HepG2 (cell line): ENCODE measurements at regions not wholly inside any gene's neighbourhood (a gene's known extent, or its start where the extent isn't known, plus 50 kb on each side); places are given as distances from the start of the nearest gene placed in this dataset.

Experiments used
- ATAC-seq: fragments of 200-7000 bp; cut with Tn5 transposase; 3 replicates; pipeline ENCODE4 v1.9.1; 2020; ENCODE audit warnings: mild to moderate bottlenecking, moderate library complexity
- BruUV-seq: library from RNA; stranded (reverse); fragments of 400-500 nt; replicated peaks from 2 replicates; lab custom pipeline; 2021; lab: Mats Ljungman, UMichigan
- CTCF ChIA-PET: fragments of 300-600 bp; formaldehyde crosslinking; extraction: SDS; loops from one replicate; lab custom pipeline; 2021; ENCODE audit warnings: low total read pairs, inconsistent platforms, low intra/inter-chr PET ratio; lab: Yijun Ruan, JAX
- POLR2A ChIA-PET: fragments of 350-600 bp; sonication (Branson Sonifier 250); formaldehyde crosslinking; loops from one replicate; lab custom pipeline; 2020; ENCODE audit warnings: antibody characterized with exemption, inconsistent platforms; lab: Yijun Ruan, JAX
- DNase-seq: peaks from one replicate; pipeline ENCODE4 v3.0.0-alpha.2; 2015; ENCODE audit warnings: low spot score
- FAIRE-seq: peaks from 3 replicates; lab custom pipeline; 2011; peaks lifted over from hg19 to GRCh38; lab: Jason Lieb, UNC
- H2AFZ ChIP-seq: one replicate; pipeline ENCODE4 v1.6.1; 2011; ENCODE audit warnings: low read length, inconsistent platforms
- H3K27ac ChIP-seq: fragments of 300-600 bp; 3 replicates; pipeline ENCODE4 v1.8.0; 2011; ENCODE audit warnings: mixed run types, mild to moderate bottlenecking, mixed read lengths, low read length, inconsistent platforms; ENCODE audit not compliant: insufficient read depth; ENCODE audit errors: extremely low read length
- H3K27me3 ChIP-seq, 2 experiments: fragments of 200-600 bp in 1 of 2; 2 replicates in 1 of 2; 3 replicates in 1 of 2; pipeline versions ENCODE4 v1.6.0 to v1.8.0; 2011; ENCODE audit warnings: low read length in 2 of 2, mild to moderate bottlenecking in 2 of 2, moderate library complexity in 2 of 2, inconsistent platforms in 1 of 2; ENCODE audit not compliant: insufficient read depth in 2 of 2, control insufficient read depth in 1 of 2
- H3K36me3 ChIP-seq, 2 experiments: fragments of 200-600 bp in 1 of 2; replicated peaks in 1 of 2; 2 replicates in 1 of 2; 3 replicates in 1 of 2; pipeline versions ENCODE4 v1.5.1 to v1.8.0; 2011; ENCODE audit warnings: low read length in 2 of 2, inconsistent platforms in 1 of 2; ENCODE audit not compliant: insufficient read depth in 2 of 2, control insufficient read depth in 1 of 2
- H3K4me1 ChIP-seq: 2 replicates; pipeline ENCODE4 v1.5.1; 2012; ENCODE audit warnings: low read length, inconsistent platforms; ENCODE audit not compliant: insufficient read depth
- H3K4me2 ChIP-seq: 2 replicates; pipeline ENCODE4 v1.6.0; 2011; ENCODE audit warnings: low read depth, low read length, inconsistent platforms
- H3K4me3 ChIP-seq, 3 experiments: fragments of 200-600 bp in 1 of 3; sonication (generic), shearing (Covaris generic) in 1 of 3; replicated peaks in 1 of 3; 2 replicates each; pipeline ENCODE4 v1.5.1; 2011 to 2016; ENCODE audit warnings: low read length in 3 of 3, inconsistent platforms in 2 of 3, low read depth in 2 of 3, mild to moderate bottlenecking in 2 of 3, control low read depth in 1 of 3, mixed read lengths in 1 of 3; ENCODE audit not compliant: insufficient read depth in 1 of 3
- H3K79me2 ChIP-seq: one replicate; pipeline ENCODE4 v1.6.1; 2011; ENCODE audit warnings: low read length, inconsistent platforms; ENCODE audit not compliant: insufficient read depth
- H3K9ac ChIP-seq: 2 replicates; pipeline ENCODE4 v1.6.0; 2011; ENCODE audit warnings: mild to moderate bottlenecking, low read depth, low read length, inconsistent platforms; ENCODE audit not compliant: insufficient read depth
- H3K9me3 ChIP-seq: 2 replicates; pipeline ENCODE4 v1.5.1; 2012; ENCODE audit warnings: mild to moderate bottlenecking, low read length
- H4K20me1 ChIP-seq: 2 replicates; pipeline ENCODE4 v1.6.0; 2011; ENCODE audit warnings: inconsistent platforms, mild to moderate bottlenecking, low read length, moderate library complexity; ENCODE audit not compliant: insufficient read depth
- NFE2L2 ChIP-seq: fragments of 150-350 bp; IDR thresholded peaks from 2 replicates; pipeline ENCODE4 v1.6.1; 2014; ENCODE audit warnings: low read length
- NR1H2 ChIP-seq: sonication (generic); formaldehyde crosslinking; IDR thresholded peaks from 2 replicates; pipeline ENCODE4 v1.8.1; 2022; ENCODE audit warnings: low read depth, missing genetic modification reagents, borderline replicate concordance
- PCBP1 ChIP-seq: fragments of 200-400 bp; formaldehyde crosslinking; IDR thresholded peaks from 2 replicates; pipeline ENCODE4 v1.6.1; 2017; ENCODE audit warnings: mild to moderate bottlenecking, low read depth, low read length, borderline replicate concordance
- PRMT3 ChIP-seq: sonication (generic); formaldehyde crosslinking; IDR thresholded peaks from 2 replicates; pipeline ENCODE4 v1.8.1; 2022; ENCODE audit warnings: low read depth, mild to moderate bottlenecking, moderate library complexity, missing genetic modification reagents, borderline replicate concordance
- RORA ChIP-seq: sonication (generic); formaldehyde crosslinking; IDR thresholded peaks from 2 replicates; pipeline ENCODE4 v1.5.0; 2020; ENCODE audit warnings: mild to moderate bottlenecking, missing genetic modification reagents, moderate library complexity
- SALL1 ChIP-seq: sonication (generic); formaldehyde crosslinking; IDR thresholded peaks from 2 replicates; pipeline ENCODE4 v1.8.0; 2022; ENCODE audit warnings: mild to moderate bottlenecking, missing genetic modification reagents
- SIN3A ChIP-seq: IDR thresholded peaks from 2 replicates; pipeline ENCODE4 v1.6.1; 2011; ENCODE audit warnings: low read depth, mild to moderate bottlenecking, control low read depth, low read length, borderline replicate concordance
- SP4 ChIP-seq: sonication (generic); formaldehyde crosslinking; IDR thresholded peaks from 2 replicates; pipeline ENCODE4 v1.8.1; 2023; ENCODE audit warnings: mild to moderate bottlenecking, missing genetic modification reagents
- SPEN ChIP-seq: sonication (generic); formaldehyde crosslinking; IDR thresholded peaks from 2 replicates; pipeline ENCODE4 v1.5.1; 2020; ENCODE audit warnings: low read depth, mild to moderate bottlenecking, missing genetic modification reagents
- TEAD3 ChIP-seq: optimal IDR thresholded peaks from 2 replicates; pipeline ENCODE3; 2016; ENCODE audit warnings: borderline replicate concordance
- ZEB1 ChIP-seq: IDR thresholded peaks from 2 replicates; pipeline ENCODE4 v1.6.1; 2012; ENCODE audit warnings: mild to moderate bottlenecking, low read depth, inconsistent platforms; ENCODE audit not compliant: insufficient replicate concordance
- ZNF30 ChIP-seq: sonication (generic); formaldehyde crosslinking; IDR thresholded peaks from 2 replicates; pipeline ENCODE4 v1.5.0; 2020; ENCODE audit warnings: mild to moderate bottlenecking, missing genetic modification reagents
- ZNF34 ChIP-seq: sonication (generic); formaldehyde crosslinking; IDR thresholded peaks from 2 replicates; pipeline ENCODE4 v1.4.0; 2020; ENCODE audit warnings: mild to moderate bottlenecking, missing genetic modification reagents, borderline replicate concordance
- ZNF510 ChIP-seq: sonication (generic); formaldehyde crosslinking; IDR thresholded peaks from 2 replicates; pipeline ENCODE4 v1.4.0; 2020; ENCODE audit warnings: low read depth, mild to moderate bottlenecking, missing genetic modification reagents
- ZNF839 ChIP-seq: sonication (generic); formaldehyde crosslinking; IDR thresholded peaks from 2 replicates; pipeline ENCODE4 v1.4.0; 2020; ENCODE audit warnings: missing genetic modification reagents, mild to moderate bottlenecking, borderline replicate concordance
- ZSCAN20 ChIP-seq: sonication (generic); formaldehyde crosslinking; IDR thresholded peaks from 2 replicates; pipeline ENCODE4 v1.4.0; 2020; ENCODE audit warnings: missing genetic modification reagents, mild to moderate bottlenecking, borderline replicate concordance
- in situ Hi-C: cut with HindIII; loops from 2 replicates; pipeline ENCODE4 v1.10.0; 2017; ENCODE audit warnings: low pct_unique_long_range_greater_than_20kb; ENCODE audit not compliant: extremely low pct_ligation_motif_present
- intact Hi-C: fragments of 100-400 bp; cut with micrococcal nuclease; formaldehyde crosslinking; loops from one replicate; pipeline ENCODE4 v1.10.0; 2022; ENCODE audit not compliant: unreplicated experiment

DNA sequence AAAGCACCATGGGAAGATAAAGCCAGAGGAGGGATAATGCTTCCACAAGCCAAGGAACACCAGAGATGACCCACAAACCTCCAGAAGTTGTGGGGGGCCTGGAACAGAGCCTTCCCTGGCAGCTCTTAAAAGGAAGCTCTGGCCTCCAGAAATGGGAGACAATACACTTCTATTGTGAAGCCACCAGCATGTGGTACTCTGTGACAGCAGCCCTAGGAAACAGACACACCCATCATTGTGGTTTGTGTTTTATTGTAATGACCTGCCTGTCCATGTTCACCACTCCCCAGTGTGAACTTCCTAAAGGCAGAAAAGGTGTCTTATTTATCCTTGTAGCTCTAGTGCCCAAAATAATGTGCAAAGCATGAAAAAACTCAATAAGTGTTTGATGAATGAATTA, 264.1 kb upstream of the GATB start:
- H3K4me1 ChIP-seq = no peaks in the 10 kb centered on the region
- no peak overlapping the region for H3K4me2 ChIP-seq
- BruUV-seq = no TSS peak
- no peak for FAIRE-seq
- H3K9me3 ChIP-seq = no peaks in the 10 kb centered on the region
- intact Hi-C loops (loop anchor here (5.0 kb wide), 1 partner anchor 527 kb away; no protein-coding TSS in a partner anchor), in situ Hi-C loops (no loop called here)
- H2AFZ ChIP-seq = no peak overlapping the region
- no peak for ATAC-seq
- H4K20me1 ChIP-seq = no peaks in the 10 kb centered on the region
- DNase-seq = no peak
- CTCF ChIA-PET = no interaction called here
- no peak overlapping the region for H3K4me3 ChIP-seq
- H3K9ac ChIP-seq = no peak overlapping the region
- H3K27me3 ChIP-seq = peaks cover 0 to 5% of the 10 kb centered on the region in 2 experiments; a peak in 2 of 5 replicates
- TF ChIP-seq NFE2L2 (no peak), ZSCAN20 (CRISPR knock-in tag) (no peak), NR1H2 (CRISPR knock-in tag) (no peak), ZEB1 (no peak), RORA (CRISPR knock-in tag) (no peak), SALL1 (CRISPR knock-in tag) (no peak), SIN3A (no peak), PCBP1 (no peak), ZNF30 (CRISPR knock-in tag) (no peak), SP4 (no peak), PRMT3 (no peak), ZNF34 (no peak), ZNF839 (CRISPR knock-in tag) (no peak), TEAD3 (CRISPR knock-in tag) (no peak), ZNF510 (no peak), SPEN (CRISPR knock-in tag) (no peak)
- TF ChIP-seq, all 625 proteins: peak for 0
- H3K79me2 ChIP-seq = no peaks in the 10 kb centered on the region
- H3K36me3 ChIP-seq = no peaks in the 10 kb centered on the region
- no peak overlapping the region for H3K27ac ChIP-seq
- POLR2A ChIA-PET = no interaction called here
